ENCODE measurements at regions not wholly inside any gene's neighbourhood (a gene's known extent, or its start where the extent isn't known, plus 50 kb on each side); places are given as distances from the start of the nearest gene placed in this dataset.

- no peak for TF ChIP-seq POLR2A (IDR thresholded peaks at IDR 0.05; ENCODE audit: low read depth, low read length)
- no peak for TF ChIP-seq POLR2AphosphoS5 (IDR thresholded peaks at IDR 0.05; ENCODE audit: low read depth, low read length)
Observed at GRCh38 chr6:3959385-3959784, 110.2 kb downstream of the FAM50B start.

Measured in GM12892 (cell line).